NOMO-1 (cell line): ENCODE measurements at regions not wholly inside any gene's neighbourhood (a gene's known extent, or its start where the extent isn't known, plus 50 kb on each side); places are given as distances from the start of the nearest gene placed in this dataset.

ENCODE experiments used
- DNase-seq, 2 experiments: peaks; one replicate each; lab custom pipeline; 2025; ENCODE audit not compliant: unreplicated experiment in 2 of 2; lab: John Stamatoyannopoulos, UW

DNA sequence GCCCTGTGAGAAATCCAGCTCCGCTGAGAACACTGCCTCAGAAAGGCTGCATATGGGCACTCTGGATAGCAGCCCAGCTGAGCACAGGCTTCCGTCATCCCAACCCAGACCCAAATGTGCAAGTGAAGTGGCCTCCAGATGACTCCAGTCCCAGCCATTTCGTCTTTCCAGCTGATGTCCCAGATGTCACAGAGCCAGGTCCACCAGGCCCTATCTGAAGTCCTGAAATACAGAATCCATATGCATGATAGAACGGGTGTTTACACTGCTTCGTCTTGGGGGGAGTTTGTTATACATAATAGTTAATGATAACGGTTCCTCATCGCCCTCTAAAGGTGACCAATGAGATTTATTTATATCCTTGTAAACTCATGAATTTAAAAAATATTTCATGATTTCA, 72.6 kb upstream of the TRIM2 start:
- DNase-seq = no peak

- DNase-seq = no peak
Observed at GRCh38 chr4:153137159-153137558, 67.1 kb upstream of the TRIM2 start.

- no peak for DNase-seq
Observed at GRCh38 chr4:153137677-153138630, 66.3 kb upstream of the TRIM2 start.

GRCh38 chr4:153138736-153139135, 65.5 kb upstream of the TRIM2 start:
- DNase-seq = peak; percentile 75 to 95

DNA sequence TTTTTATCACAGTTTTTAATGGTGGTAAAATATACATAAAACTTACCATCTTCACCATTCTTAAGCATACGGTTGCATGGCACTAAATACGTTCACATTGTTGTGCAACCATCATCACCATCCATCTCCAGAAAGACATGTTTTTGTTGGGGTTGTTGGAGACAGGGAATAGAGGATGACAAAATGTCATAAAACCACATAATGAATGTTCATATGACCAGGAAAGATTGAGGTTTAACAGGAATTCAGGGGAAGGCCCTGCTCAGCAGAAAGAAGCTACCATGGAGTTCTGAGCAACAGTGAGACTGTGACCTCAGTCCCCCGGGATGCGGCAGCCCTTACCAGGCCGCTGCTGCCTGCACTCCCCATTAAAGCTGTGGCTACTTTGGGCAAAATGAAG, 63.9 kb upstream of the TRIM2 start:
- DNase-seq = no peak

DNA sequence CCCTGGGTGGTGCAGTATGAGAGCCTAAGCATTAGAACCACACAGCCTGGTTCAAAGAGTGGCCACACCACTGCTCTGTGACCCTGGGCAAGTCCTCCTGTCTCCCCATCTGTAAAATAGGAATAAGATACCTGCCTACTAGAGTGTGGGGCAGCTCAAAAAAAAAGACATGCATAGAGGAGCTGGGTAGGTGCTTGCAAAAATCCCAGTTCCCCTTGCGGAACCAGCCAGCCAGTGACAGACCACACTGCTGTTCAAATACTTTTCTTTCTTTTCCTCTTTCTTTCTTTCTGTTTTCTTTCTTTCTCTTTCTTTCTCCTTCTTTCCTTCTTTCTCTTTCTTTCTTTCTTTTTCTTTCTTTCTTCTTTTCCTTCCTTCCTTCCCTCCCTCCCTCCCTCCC, 63.0 kb upstream of the TRIM2 start:
- DNase-seq = peak in 1 of 2 experiments; percentile 17

DNA sequence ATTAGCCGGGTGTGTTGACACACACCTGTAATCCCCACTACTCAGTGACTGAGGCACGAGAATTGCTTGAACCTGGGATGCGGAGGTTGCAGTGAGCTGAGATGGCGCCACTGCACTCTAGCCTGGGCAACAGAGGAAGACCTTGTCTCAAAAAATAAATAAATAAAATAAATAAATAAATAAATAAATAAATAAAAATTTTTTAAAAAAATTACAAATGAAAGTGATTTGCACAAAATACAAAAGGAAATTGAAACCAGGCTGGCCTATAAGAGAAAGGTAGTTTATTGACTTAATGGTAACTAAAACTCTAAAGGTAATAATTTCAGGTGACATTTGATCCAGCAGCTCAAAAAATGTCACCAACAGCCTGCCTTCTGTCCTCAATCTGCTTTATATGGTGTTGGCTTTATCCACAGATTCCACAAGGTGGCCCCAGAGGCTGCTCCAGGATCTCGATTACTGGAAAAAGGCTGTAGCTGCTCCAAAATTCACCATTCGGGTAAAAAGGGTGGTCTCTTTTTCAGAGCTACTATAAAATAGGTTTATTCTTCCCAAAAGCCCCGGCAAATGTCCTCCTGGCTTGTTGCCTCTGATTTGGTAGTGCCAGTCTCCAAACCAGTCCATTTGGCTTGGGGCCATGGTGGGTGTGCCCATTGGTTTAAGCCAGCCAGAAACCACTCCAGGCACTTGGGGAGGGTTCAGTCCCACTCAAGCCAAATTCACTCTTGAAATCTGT, 61.4 kb upstream of the TRIM2 start:
- DNase-seq = peak; percentile 63 to 79

DNA sequence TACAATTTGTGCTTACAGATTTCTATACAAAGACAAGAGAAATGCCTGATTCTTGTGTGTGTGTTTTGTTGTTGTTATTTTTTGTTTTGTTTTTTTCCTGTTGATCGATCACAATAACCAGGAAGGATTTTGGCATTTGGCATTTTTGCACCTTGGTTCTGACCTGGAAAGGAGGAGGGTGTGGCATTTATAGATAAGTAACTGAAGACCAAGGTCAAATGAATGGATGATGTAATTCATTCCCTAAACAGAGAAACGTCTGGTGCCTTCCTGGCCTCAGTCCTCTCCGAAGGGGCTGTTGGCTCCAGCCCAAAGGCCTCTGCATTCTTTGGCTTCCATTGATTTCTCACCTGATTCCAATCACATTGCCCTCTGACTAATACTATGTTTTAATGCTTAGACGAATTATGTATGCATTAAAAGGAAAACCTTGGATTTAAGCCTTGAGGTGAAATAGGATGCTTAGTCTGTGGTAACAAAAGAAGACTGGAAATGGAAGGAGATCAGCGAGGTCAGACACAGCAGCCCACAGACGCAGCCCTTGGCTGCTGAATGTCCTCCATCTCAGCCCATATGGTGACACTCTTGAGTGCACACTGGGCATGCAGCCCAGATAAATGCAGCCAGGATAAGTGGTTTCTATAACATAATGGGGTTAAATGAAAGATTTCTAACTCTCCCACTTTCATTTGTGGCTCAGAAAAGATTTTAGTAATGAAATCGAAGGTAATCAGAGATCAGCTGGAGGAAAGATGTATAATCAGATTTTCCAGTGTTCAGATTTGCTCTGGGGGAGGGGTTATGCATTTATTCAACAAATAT, 60.5 kb upstream of the TRIM2 start:
- DNase-seq = no peak

- DNase-seq = no peak
Observed at GRCh38 chr4:153146031-153146430, 58.2 kb upstream of the TRIM2 start.

DNA sequence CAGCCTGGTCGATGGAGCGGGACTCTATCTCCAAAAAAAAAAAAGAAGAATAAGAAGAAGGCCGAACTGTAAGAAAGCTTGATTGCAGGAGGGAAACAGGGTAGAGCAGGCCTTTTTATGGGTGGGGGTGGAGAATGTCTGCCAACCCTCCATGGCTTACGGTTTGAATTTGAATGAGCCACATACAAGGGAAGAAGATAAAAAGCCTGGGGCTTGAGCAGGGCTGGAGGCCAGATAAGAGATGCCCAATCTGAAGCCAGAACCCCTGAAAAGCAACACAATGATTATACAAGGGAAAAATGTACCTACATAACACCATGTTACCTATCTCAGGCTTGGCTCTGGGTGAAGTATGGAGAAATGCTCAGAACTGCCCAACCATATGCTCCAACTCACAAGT, 57.3 kb upstream of the TRIM2 start:
- no peak for DNase-seq

GRCh38 chr4:153148791-153149190, 55.5 kb upstream of the TRIM2 start:
- no peak for DNase-seq

DNA sequence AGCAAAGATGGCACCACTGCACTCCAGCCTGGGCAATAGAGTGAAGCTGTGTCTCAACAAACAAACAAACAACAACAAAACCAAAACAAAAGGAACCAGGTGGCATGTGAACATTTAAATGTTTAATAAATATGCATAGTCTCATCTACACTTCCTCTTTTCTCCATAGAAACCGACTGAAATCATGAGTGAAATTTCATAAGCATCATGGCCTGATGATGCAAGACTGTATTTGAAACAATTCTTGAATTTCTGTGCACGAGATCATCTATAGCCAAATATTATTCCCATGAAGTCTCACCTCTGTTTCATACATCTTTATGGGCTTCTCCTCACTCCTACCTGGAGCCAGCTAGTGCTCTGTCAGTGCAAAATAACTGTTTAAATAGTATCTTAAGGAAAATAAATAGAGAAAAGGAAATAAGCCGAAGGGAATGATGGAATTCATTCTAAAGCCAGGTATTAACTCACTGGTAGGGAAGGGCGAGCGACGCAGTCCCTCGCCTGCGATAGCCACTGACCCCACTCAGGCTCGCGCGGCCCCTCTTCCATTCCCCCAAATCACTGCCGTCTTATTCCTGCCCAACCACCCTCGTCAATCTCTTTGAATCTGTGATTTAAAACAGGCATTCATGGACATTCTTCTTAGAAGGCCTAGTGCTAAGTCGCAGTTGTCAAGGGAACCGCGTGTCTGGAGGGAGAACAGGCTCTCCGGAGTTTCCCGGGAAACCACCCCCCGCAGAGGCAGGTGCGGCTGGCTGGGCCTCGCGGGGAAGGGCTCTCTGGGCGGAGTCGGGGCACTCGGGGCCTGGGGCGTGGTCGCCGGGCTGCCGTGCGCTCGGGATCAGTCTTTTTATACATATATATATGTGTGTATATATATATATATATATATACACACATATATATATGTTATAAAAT, 52.4 kb upstream of the TRIM2 start:
- peak; percentile 59 to 88 for DNase-seq

DNA sequence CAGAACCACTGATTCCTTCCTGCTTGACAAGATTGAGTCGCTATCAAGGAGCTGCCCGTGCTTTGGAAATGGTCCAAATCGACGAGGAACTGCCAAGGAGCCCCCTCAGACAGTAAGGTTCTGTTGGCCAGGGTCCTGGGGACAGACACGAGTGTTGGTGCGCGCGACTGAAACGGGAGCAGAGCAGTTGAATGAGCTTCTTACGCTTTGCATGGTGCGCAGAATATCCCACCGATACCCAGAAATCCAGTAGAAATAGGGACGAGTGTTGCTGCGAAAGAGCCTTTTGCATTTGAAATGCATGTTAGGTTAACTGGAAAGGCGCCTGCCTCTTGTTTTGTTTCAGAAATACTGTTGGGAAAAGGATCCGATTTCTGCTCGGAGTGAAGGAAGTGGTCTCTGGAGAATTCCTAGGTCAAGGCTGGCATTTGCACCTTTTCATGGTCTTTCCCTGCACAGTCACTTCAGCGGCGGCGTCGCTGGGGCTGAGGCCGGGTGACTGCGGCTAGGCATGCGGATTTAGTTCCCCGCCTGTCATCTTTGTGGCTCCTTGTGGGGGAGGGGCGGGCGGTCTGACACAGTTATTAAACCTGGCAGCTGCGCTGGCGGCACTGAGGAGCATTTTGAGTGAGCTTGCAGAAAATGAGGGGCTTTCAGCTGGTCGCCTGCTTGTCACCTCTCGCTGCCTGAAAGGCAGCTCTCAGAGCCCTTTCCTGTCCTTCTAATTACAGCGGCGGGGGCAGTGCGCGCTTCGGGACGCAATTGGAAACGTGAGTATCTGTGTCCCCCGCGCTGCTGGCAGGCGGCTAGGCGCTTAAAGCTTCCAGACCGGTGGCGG, 51.5 kb upstream of the TRIM2 start:
- peak; percentile 33 to 54 for DNase-seq

DNA sequence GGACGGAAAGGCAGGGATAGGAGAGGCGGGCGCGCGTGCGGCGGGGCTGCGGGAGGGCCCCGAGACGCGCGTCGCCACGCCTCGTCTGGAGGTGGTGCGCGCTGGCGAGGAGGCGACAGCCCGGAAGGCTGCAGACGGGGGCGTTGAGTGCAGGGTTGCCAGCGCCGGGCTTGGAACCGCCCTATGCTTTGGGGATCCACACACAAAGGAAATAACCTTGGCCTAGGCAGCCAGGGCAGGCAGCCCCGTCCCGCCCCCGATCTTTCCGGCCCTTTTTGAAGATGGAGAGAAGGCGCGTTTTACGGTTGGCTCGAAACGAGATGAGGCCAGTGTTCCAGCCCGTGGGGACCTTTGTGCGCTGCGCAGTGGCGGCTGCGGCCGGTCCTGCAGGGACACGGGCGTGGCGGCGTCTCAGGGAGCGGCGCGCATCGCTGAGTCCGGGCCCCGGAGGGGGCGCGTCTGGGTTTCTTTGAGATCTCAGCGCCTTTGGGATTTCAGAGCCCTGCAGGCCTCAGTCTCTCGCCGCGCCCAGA, 50.8 kb upstream of the TRIM2 start:
- peak; percentile 54 to 70 for DNase-seq

DNA sequence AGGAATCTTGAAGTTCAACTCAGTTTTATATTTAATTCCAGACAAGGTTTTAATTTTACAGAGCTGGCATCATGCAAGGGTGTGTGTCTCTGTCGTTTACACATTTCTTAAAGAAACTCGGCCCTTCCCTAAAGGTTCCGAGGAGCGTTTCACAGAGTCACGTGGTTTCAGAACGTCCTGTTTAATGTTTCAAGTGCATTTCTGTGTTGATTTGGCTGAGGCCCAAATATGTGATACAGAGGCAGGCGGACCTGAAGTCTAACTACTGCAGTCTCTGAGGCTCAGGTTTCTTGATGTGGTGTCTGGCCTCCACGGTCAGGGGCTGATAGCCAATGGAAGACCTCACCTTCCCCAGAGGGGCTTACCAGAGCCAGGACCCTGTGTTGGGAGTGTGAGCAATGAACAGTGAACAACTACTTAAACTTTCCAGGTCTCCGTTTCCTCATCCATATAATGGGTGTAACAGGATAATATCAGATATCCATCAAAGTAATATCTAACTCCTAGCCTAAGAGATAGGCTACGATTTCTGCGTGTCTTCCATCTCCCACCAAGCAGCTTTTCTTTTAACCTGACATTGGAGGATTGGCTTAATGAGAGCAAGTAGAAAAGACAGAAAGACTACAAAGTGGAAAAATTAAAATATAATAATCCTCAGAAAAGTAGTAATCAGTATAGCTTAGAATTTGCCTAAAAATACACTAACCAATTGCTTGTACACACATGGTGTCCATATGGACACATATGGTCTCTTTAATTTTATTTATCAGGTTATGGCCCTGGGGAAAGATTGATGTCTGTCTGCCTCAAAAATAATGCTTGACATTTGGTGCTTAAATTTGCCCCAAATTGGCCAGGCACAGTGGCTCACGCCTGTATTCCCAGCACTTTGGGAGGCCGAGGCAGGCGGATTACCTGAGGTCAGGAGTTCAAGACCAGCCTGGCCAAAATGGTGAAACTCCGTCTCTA, 50.0 kb upstream of the TRIM2 start:
- DNase-seq = peak in 1 of 2 experiments; percentile 41
